Liver (tissue), 8 donors: ENCODE measurements at regions not wholly inside any gene's neighbourhood (a gene's known extent, or its start where the extent isn't known, plus 50 kb on each side); places are given as distances from the start of the nearest gene placed in this dataset.

Experiments
- DNase-seq: peaks from one replicate; pipeline ENCODE4 v3.0.0-alpha.2; 2017; ENCODE audit warnings: low spot score
- H3K27ac ChIP-seq, 2 donors: one replicate each; pipeline ENCODE4 v1.7.0; 2013; ENCODE audit warnings: inconsistent platforms in 2 of 2, low read length in 2 of 2, control low read depth in 1 of 2, low read depth in 1 of 2, mild to moderate bottlenecking in 1 of 2
- H3K27me3 ChIP-seq, 4 donors: one replicate each; pipeline versions ENCODE4 v1.6.1 to v1.7.0; 2013; ENCODE audit warnings: low read length in 3 of 4, inconsistent platforms in 1 of 4, mild to moderate bottlenecking in 1 of 4, moderate library complexity in 1 of 4; ENCODE audit not compliant: control insufficient read depth in 4 of 4, insufficient read depth in 4 of 4
- H3K36me3 ChIP-seq, 4 donors: one replicate each; pipeline versions ENCODE4 v1.6.1 to v1.7.0; 2013; ENCODE audit warnings: low read length in 3 of 4, mild to moderate bottlenecking in 3 of 4, low read depth in 1 of 4, moderate library complexity in 1 of 4; ENCODE audit not compliant: control insufficient read depth in 4 of 4, insufficient read depth in 3 of 4
- H3K4me1 ChIP-seq, 4 donors: one replicate each; pipeline versions ENCODE4 v1.6.1 to v1.7.0; 2013; ENCODE audit warnings: low read length in 3 of 4, mild to moderate bottlenecking in 3 of 4, moderate library complexity in 1 of 4; ENCODE audit not compliant: control insufficient read depth in 4 of 4, insufficient read depth in 4 of 4
- H3K4me3 ChIP-seq, 3 donors: one replicate each; pipeline versions ENCODE4 v1.6.1 to v1.7.0; 2013; ENCODE audit warnings: low read length in 3 of 3, control low read depth in 1 of 3, low read depth in 1 of 3, mild to moderate bottlenecking in 1 of 3
- H3K9ac ChIP-seq, 2 donors: one replicate each; pipeline ENCODE4 v1.7.0; 2013; ENCODE audit warnings: low read length in 2 of 2, mild to moderate bottlenecking in 2 of 2, moderate library complexity in 2 of 2, control low read depth in 1 of 2, low read depth in 1 of 2
- H3K9me3 ChIP-seq, 4 donors: one replicate each; pipeline versions ENCODE4 v1.6.1 to v1.7.0; 2013; ENCODE audit warnings: low read length in 3 of 4; ENCODE audit not compliant: control insufficient read depth in 4 of 4
- ATF3 ChIP-seq: IDR thresholded peaks from 2 replicates; pipeline ENCODE4 v1.6.1; 2016; ENCODE audit warnings: antibody characterized with exemption
- EGR1 ChIP-seq, 2 donors: IDR thresholded peaks; 2 replicates each; pipeline ENCODE4 v1.6.1; 2016 to 2018; ENCODE audit warnings: antibody characterized with exemption in 2 of 2, low read depth in 2 of 2
- FOXA1 ChIP-seq: IDR thresholded peaks from 2 replicates; pipeline ENCODE4 v1.6.1; 2016; ENCODE audit warnings: antibody characterized with exemption
- FOXA2 ChIP-seq: IDR thresholded peaks from 2 replicates; pipeline ENCODE4 v1.6.1; 2016; ENCODE audit warnings: antibody characterized with exemption
- GABPA ChIP-seq, 2 donors: IDR thresholded peaks in 1 of 2; conservative IDR thresholded peaks in 1 of 2; 2 replicates each; pipeline ENCODE4 v1.6.1; 2016; ENCODE audit warnings: antibody characterized with exemption in 2 of 2, mild to moderate bottlenecking in 1 of 2, moderate library complexity in 1 of 2
- HNF4A ChIP-seq, 2 donors: conservative IDR thresholded peaks; 2 replicates each; pipeline ENCODE4 v1.6.1; 2016; ENCODE audit warnings: antibody characterized with exemption in 2 of 2, mild to moderate bottlenecking in 2 of 2
- HNF4G ChIP-seq: IDR thresholded peaks from 2 replicates; pipeline ENCODE4 v1.6.1; 2016; ENCODE audit warnings: antibody characterized with exemption
- JUND ChIP-seq, 2 donors: IDR thresholded peaks; 2 replicates each; pipeline ENCODE4 v1.6.1; 2016; ENCODE audit warnings: antibody characterized with exemption in 2 of 2
- NR2F2 ChIP-seq: IDR thresholded peaks from 2 replicates; pipeline ENCODE4 v1.6.1; 2016; ENCODE audit warnings: antibody characterized with exemption
- RAD21 ChIP-seq, 2 donors: IDR thresholded peaks; 2 replicates each; pipeline ENCODE4 v1.6.1; 2016; ENCODE audit warnings: antibody characterized with exemption in 2 of 2, mild to moderate bottlenecking in 2 of 2
- REST ChIP-seq: IDR thresholded peaks from 2 replicates; pipeline ENCODE4 v1.6.1; 2016; ENCODE audit warnings: antibody characterized with exemption, mild to moderate bottlenecking
- RXRA ChIP-seq, 2 donors: IDR thresholded peaks; 2 replicates each; pipeline ENCODE4 v1.6.1; 2017 to 2018; ENCODE audit warnings: antibody characterized with exemption in 2 of 2, mild to moderate bottlenecking in 1 of 2
- SP1 ChIP-seq: IDR thresholded peaks from 2 replicates; pipeline ENCODE4 v1.6.1; 2018; ENCODE audit warnings: antibody characterized with exemption, mild to moderate bottlenecking
- TAF1 ChIP-seq: conservative IDR thresholded peaks from 2 replicates; pipeline ENCODE4 v1.6.1; 2016; ENCODE audit warnings: antibody characterized with exemption, mild to moderate bottlenecking
- YY1 ChIP-seq: IDR thresholded peaks from 2 replicates; pipeline ENCODE4 v1.6.1; 2016; ENCODE audit warnings: antibody characterized with exemption, mild to moderate bottlenecking
- WGBS: extraction: QIAGEN DNeasy Blood & Tissue Kit; methylation state at CpG from one replicate; pipeline ENCODE4 v1.1.7; 2013; 5-methylcytosine and 5-hydroxymethylcytosine counted together
- TF ChIP-seq, protein P1 (sequence below): IDR thresholded peaks from 2 replicates; pipeline ENCODE4 v1.6.1; 2016; ENCODE audit warnings: antibody characterized with exemption
- TF ChIP-seq, protein P2 (sequence below): fragments of 150-350 bp; IDR thresholded peaks from 2 replicates; pipeline ENCODE4 v1.5.1; 2017; ENCODE audit warnings: improper control_type of control experiment, low read depth, low read length; ENCODE audit not compliant: missing input control
- TF ChIP-seq, protein P3 (sequence below): IDR thresholded peaks from 2 replicates; pipeline ENCODE4 v1.6.1; 2016; ENCODE audit warnings: antibody characterized with exemption
- donor health status: healthy.
- donor health status: healthy.
- donor health status: healthy.
- donor health status: healthy.
- donor health status: healthy.

DNA sequence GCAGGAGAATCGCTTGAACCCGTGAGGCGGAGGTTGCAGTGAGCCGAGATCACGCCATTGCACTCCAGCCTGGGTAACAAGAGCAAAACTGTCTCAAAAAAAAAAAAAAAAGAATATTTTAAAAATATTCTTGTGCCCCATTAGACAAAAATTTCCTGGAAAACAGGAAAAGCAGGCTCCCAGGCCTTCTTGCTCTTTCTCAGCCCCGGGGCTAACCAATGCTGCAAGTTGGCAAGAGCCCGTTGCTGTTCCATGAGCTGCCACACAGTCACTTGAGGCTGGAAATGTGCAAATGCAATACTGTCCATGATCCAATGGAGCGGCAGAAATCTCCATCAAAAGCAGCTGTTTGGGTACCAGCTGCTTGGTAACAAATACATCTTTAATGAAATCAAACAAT, 994.7 kb downstream of the VRK1 start:
- H3K27ac ChIP-seq = no peak overlapping the region
- H3K9me3 ChIP-seq = no peaks in the 10 kb centered on the region
- H3K27me3 ChIP-seq = no peaks in the 10 kb centered on the region
- 85% methylated on average over 8 of the region's 8 CpGs for WGBS
- no peak overlapping the region for H3K9ac ChIP-seq
- TF ChIP-seq JUND (IDR thresholded peaks at IDR 0.05) (no peak), FOXA2 (no peak), SP1 (no peak), RAD21 (IDR thresholded peaks at IDR 0.05) (no peak), EGR1 (IDR thresholded peaks at IDR 0.05; ENCODE audit: low read depth in 2 of 2) (no peak), HNF4A (conservative IDR thresholded peaks at IDR 0.05) (no peak), YY1 (no peak), HNF4G (no peak), FOXA1 (no peak), ATF3 (no peak), RXRA (IDR thresholded peaks at IDR 0.05) (no peak), REST (no peak), NR2F2 (no peak), GABPA (IDR thresholded peaks at IDR 0.05 in 1 of 2, conservative IDR thresholded peaks at IDR 0.05 in 1 of 2) (no peak), TAF1 (no peak)
- TF ChIP-seq, protein P1, sequence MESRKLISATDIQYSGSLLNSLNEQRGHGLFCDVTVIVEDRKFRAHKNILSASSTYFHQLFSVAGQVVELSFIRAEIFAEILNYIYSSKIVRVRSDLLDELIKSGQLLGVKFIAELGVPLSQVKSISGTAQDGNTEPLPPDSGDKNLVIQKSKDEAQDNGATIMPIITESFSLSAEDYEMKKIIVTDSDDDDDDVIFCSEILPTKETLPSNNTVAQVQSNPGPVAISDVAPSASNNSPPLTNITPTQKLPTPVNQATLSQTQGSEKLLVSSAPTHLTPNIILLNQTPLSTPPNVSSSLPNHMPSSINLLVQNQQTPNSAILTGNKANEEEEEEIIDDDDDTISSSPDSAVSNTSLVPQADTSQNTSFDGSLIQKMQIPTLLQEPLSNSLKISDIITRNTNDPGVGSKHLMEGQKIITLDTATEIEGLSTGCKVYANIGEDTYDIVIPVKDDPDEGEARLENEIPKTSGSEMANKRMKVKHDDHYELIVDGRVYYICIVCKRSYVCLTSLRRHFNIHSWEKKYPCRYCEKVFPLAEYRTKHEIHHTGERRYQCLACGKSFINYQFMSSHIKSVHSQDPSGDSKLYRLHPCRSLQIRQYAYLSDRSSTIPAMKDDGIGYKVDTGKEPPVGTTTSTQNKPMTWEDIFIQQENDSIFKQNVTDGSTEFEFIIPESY = no peak
- TF ChIP-seq, protein P2, sequence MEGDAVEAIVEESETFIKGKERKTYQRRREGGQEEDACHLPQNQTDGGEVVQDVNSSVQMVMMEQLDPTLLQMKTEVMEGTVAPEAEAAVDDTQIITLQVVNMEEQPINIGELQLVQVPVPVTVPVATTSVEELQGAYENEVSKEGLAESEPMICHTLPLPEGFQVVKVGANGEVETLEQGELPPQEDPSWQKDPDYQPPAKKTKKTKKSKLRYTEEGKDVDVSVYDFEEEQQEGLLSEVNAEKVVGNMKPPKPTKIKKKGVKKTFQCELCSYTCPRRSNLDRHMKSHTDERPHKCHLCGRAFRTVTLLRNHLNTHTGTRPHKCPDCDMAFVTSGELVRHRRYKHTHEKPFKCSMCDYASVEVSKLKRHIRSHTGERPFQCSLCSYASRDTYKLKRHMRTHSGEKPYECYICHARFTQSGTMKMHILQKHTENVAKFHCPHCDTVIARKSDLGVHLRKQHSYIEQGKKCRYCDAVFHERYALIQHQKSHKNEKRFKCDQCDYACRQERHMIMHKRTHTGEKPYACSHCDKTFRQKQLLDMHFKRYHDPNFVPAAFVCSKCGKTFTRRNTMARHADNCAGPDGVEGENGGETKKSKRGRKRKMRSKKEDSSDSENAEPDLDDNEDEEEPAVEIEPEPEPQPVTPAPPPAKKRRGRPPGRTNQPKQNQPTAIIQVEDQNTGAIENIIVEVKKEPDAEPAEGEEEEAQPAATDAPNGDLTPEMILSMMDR = no peak
- TF ChIP-seq, protein P3, sequence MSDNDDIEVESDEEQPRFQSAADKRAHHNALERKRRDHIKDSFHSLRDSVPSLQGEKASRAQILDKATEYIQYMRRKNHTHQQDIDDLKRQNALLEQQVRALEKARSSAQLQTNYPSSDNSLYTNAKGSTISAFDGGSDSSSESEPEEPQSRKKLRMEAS = no peak
- H3K4me1 ChIP-seq = no peaks in the 10 kb centered on the region
- no peaks in the 10 kb centered on the region for H3K36me3 ChIP-seq
- no peak for DNase-seq
- H3K4me3 ChIP-seq = no peak overlapping the region
